Adrenal gland (tissue), 9 donors: ENCODE measurements at regions not wholly inside any gene's neighbourhood (a gene's known extent, or its start where the extent isn't known, plus 50 kb on each side); places are given as distances from the start of the nearest gene placed in this dataset.

Experiments
- DNase-seq, 7 donors: peaks; one replicate each; pipeline ENCODE4 v3.0.0-alpha.2; 2019 to 2020
- H3K27ac ChIP-seq, 5 donors: fragments of 200-600 bp; sonication (generic) in 4 of 5; 1 replicate in 3 of 5; 2 replicates in 2 of 5; pipeline versions ENCODE4 v1.5.1 to v1.8.0; 2016 to 2020; ENCODE audit warnings: mild to moderate bottlenecking in 1 of 5
- H3K27me3 ChIP-seq: fragments of 200-600 bp; 2 replicates; pipeline ENCODE4 v1.8.0; 2021
- H3K36me3 ChIP-seq, 2 donors: fragments of 200-600 bp; replicated peaks in 1 of 2; 1 replicate in 1 of 2; 2 replicates in 1 of 2; pipeline versions ENCODE4 v1.5.1 to v1.8.0; 2018 to 2022
- H3K4me1 ChIP-seq, 2 donors: fragments of 200-600 bp; replicated peaks in 1 of 2; 1 replicate in 1 of 2; 2 replicates in 1 of 2; pipeline versions ENCODE4 v1.5.1 to v1.8.0; 2018 to 2021
- H3K4me3 ChIP-seq, 4 donors: fragments of 200-600 bp; sonication (generic) in 3 of 4; one replicate each; pipeline ENCODE4 v1.5.1; 2016 to 2018
- H3K9me3 ChIP-seq, 3 donors: fragments of 200-600 bp; sonication (generic) in 1 of 3; replicated peaks in 1 of 3; 1 replicate in 2 of 3; 2 replicates in 1 of 3; pipeline versions ENCODE4 v1.5.1 to v1.8.0; 2016 to 2021
- CTCF ChIP-seq, 6 experiments: fragments of 450-650 bp in 4 of 6; fragments of 200-600 bp in 2 of 6; sonication (generic) in 1 of 6; IDR thresholded peaks; 1 replicate in 5 of 6; 2 replicates in 1 of 6; pipeline versions ENCODE4 v1.5.1 to v1.8.0; 2016 to 2021; ENCODE audit warnings: antibody characterized with exemption in 6 of 6, mild to moderate bottlenecking in 2 of 6, moderate library complexity in 1 of 6
- POLR2A ChIP-seq, 2 donors: fragments of 450-650 bp; IDR thresholded peaks; one replicate each; pipeline ENCODE4 v1.6.1; 2017; ENCODE audit warnings: antibody characterized with exemption in 2 of 2, mild to moderate bottlenecking in 2 of 2, moderate library complexity in 1 of 2
- WGBS, 4 donors: extraction: QIAGEN DNeasy Blood & Tissue Kit in 2 of 4; methylation state at CpG; one replicate each; pipeline versions ENCODE4 v1.1.5 to v1.1.7; 2013 to 2017; 5-methylcytosine and 5-hydroxymethylcytosine counted together
- intact Hi-C, 2 donors: fragments of 100-400 bp; cut with DNase I; formaldehyde crosslinking; loops; one replicate each; pipeline versions ENCODE4 v1.14.1 to v1.15.0; 2022 to 2023
- donor health status: healthy with polysubstance abuse.
- donor health status: Bipolar disorder and iron deficiency.
- donor health status: DM: yes; HTN: yes; CAD: no.
- donor health status: DM: no; HTN: no; CAD: no.
- donor health status: DM: no; HTN: no; CAD: no.

- TF ChIP-seq CTCF (IDR thresholded peaks at IDR 0.05) = no peak
- no peak for TF ChIP-seq POLR2A (IDR thresholded peaks at IDR 0.05)
- intact Hi-C loops = no loop called here
- Histone ChIP-seq H3K27me3 (no peaks in the 10 kb centered on the region), H3K4me1 (no peaks in the 10 kb centered on the region), H3K9me3 (no peaks in the 10 kb centered on the region), H3K36me3 (no peaks in the 10 kb centered on the region), H3K4me3 (no peak overlapping the region), H3K27ac (no peak overlapping the region)
- DNase-seq = no peak
- 66 to 79% (median 74%) methylated on average over 5 of the region's 5 CpGs for WGBS, 4 donors
Measured at GRCh38 chr2:18842836-18843235, 253.5 kb upstream of the NT5C1B start.

- 79 to 96% (median 90%) methylated on average over 4 of the region's 4 CpGs for WGBS, 4 donors
- H3K4me1 ChIP-seq = no peaks in the 10 kb centered on the region
- no peaks in the 10 kb centered on the region for H3K36me3 ChIP-seq
- intact Hi-C loops = no loop called here
- no peak overlapping the region for H3K27ac ChIP-seq
- TF ChIP-seq POLR2A (IDR thresholded peaks at IDR 0.05) = no peak
- no peak for TF ChIP-seq CTCF (IDR thresholded peaks at IDR 0.05)
- no peaks in the 10 kb centered on the region for H3K9me3 ChIP-seq
- DNase-seq = no peak
- H3K27me3 ChIP-seq = no peaks in the 10 kb centered on the region
- no peak overlapping the region for H3K4me3 ChIP-seq
Measured at GRCh38 chr2:18841248-18842150, 252.1 kb upstream of the NT5C1B start.

DNA sequence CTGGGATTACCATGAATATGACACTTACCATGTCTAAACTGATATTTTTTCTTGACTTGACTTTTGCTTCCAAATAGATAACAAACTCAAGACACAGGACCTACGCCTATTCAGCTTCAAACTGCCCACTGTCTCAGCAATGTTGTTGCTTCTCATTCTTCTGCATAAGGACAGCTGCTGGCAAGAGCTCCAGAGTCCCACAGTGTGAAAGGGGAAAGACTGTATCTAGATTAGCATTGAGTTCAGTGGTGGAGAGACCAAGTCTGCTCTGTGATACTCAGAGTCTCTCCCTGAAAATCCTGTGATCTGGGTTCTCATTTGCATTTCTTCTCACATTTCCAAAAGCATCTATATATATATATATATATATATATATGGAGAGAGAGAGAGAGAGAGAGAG lies 247.9 kb upstream of the NT5C1B start:
- H3K9me3 ChIP-seq = no peaks in the 10 kb centered on the region
- peaks cover 11 to 17% of the 10 kb centered on the region in 2 donors for H3K4me1 ChIP-seq
- H3K36me3 ChIP-seq = no peaks in the 10 kb centered on the region
- intact Hi-C loops = no loop called here
- H3K4me3 ChIP-seq = no peak overlapping the region
- H3K27ac ChIP-seq = no peak overlapping the region
- H3K27me3 ChIP-seq = no peaks in the 10 kb centered on the region
- 83 to 100% (median 95%) methylated on average over 1 of the region's 1 CpG for WGBS, 4 donors
- DNase-seq = no peak
- TF ChIP-seq POLR2A (IDR thresholded peaks at IDR 0.05) (no peak), CTCF (IDR thresholded peaks at IDR 0.05) (no peak)

DNA sequence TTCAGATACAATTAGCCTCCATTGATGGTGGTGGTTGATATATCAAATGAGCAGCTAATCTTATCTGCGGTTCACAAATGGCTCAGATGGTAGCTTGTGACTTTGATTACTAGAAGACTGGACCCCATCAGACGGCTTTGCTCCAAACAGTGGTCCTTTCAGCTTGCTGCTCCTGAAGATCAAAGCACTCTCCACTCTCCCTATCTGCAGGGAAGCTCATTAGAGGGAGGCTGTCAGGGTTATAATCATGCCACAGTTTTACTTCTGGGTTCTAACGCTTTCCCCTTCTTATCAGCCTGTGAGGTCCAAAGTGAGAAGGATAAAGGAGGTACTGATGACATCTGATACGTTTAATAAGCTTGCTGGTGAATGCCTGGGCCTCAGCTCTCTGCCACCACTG lies 247.1 kb upstream of the NT5C1B start:
- Histone ChIP-seq H3K9me3 (no peaks in the 10 kb centered on the region), H3K36me3 (no peaks in the 10 kb centered on the region), H3K4me1 (peaks cover 11 to 23% of the 10 kb centered on the region in 2 donors), H3K4me3 (no peak overlapping the region), H3K27ac (no peak overlapping the region), H3K27me3 (no peaks in the 10 kb centered on the region)
- WGBS, 4 donors = 78 to 90% (median 82%) methylated on average over 4 of the region's 4 CpGs
- intact Hi-C loops = no loop called here
- no peak for DNase-seq
- TF ChIP-seq POLR2A (IDR thresholded peaks at IDR 0.05) (no peak), CTCF (IDR thresholded peaks at IDR 0.05) (no peak)
